GM12878 (cell line): ENCODE measurements at regions not wholly inside any gene's neighbourhood (a gene's known extent, or its start where the extent isn't known, plus 50 kb on each side); places are given as distances from the start of the nearest gene placed in this dataset.

Source experiments
- EZH2 ChIP-seq: IDR thresholded peaks from 2 replicates; pipeline ENCODE4 v1.6.1; 2012; ENCODE audit warnings: low read depth, mild to moderate bottlenecking, control low read depth, inconsistent platforms, low read length, borderline replicate concordance; ENCODE audit not compliant: control insufficient read depth
- GABPA ChIP-seq: IDR thresholded peaks from 2 replicates; pipeline ENCODE4 v1.6.1; 2014; ENCODE audit warnings: antibody characterized with exemption, low read depth, mild to moderate bottlenecking, inconsistent platforms
- HDAC2 ChIP-seq: fragments of 200-600 bp; sonication (generic); IDR thresholded peaks from 2 replicates; pipeline ENCODE4 v1.6.1; 2017
- HDGF ChIP-seq: fragments of 450-650 bp; IDR thresholded peaks from 2 replicates; pipeline ENCODE4 v1.6.1; 2016; ENCODE audit warnings: antibody characterized with exemption
- POLR2A ChIP-seq: IDR thresholded peaks from 2 replicates; pipeline ENCODE4 v1.6.1; 2011; ENCODE audit warnings: low read depth, mild to moderate bottlenecking, low read length
- SIX5 ChIP-seq: IDR thresholded peaks from 2 replicates; pipeline ENCODE4 v1.6.1; 2011; ENCODE audit warnings: mild to moderate bottlenecking, low read depth, low read length, moderate library complexity; ENCODE audit not compliant: severe bottlenecking
- SMC3 ChIP-seq: IDR thresholded peaks from 2 replicates; pipeline ENCODE4 v1.6.1; 2011; ENCODE audit warnings: low read length, improper control_type of control experiment, borderline replicate concordance
- ZBED1 ChIP-seq: IDR thresholded peaks from 2 replicates; pipeline ENCODE4 v1.6.1; 2016; ENCODE audit warnings: borderline replicate concordance
- TF ChIP-seq, protein P1 (sequence below): IDR thresholded peaks from 2 replicates; pipeline ENCODE4 v1.6.1; 2011; ENCODE audit warnings: low read depth, low read length, improper control_type of control experiment, borderline replicate concordance
- TF ChIP-seq, protein P2 (sequence below), 3 experiments: IDR thresholded peaks in 2 of 3; conservative IDR thresholded peaks in 1 of 3; 2 replicates each; pipeline ENCODE4 v1.5.1; 2011; ENCODE audit warnings: low read depth in 3 of 3, low read length in 3 of 3, mild to moderate bottlenecking in 3 of 3, control low read depth in 2 of 3, moderate library complexity in 2 of 3, inconsistent platforms in 1 of 3, mixed read lengths in 1 of 3; ENCODE audit not compliant: control insufficient read depth in 2 of 3, insufficient read depth in 1 of 3; ENCODE audit errors: extremely low read depth in 1 of 3
- TF ChIP-seq, protein P3 (sequence below): fragments of 450-650 bp; IDR thresholded peaks from 2 replicates; pipeline ENCODE4 v1.6.1; 2017; ENCODE audit warnings: antibody characterized with exemption, mild to moderate bottlenecking, moderate library complexity

DNA sequence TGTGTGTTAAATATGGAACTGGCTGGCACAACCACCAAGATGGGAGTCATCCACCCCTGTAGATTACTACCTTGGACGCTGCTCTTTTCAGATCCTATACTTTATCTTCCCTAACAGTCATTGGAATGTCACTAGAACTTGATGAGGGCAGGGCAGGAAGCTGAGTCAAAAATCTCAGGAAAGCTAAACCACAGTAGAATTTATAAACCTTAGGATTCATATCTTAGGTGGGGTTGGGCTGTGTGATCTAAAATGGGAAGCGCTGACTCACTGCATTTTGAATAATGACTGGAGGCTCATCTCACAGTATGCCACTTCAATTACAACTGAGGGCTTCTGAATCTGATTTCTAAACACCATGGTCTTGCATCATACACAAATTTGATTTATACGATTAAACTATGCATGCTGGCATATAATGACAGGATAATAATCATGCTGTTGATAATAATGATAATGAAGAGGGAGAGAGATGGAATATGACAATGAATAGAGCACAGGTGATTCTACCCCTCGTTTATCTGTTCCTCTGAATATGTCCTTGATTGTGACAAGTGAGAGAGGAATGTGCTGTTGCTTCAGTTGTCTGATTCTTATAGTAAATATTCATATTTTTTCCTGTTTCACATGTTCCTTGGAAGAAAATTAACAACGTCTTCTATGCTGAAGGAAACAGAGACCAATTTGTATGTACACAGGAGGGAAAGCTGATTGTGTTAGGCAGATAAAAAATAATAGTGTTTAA, 270.3 kb upstream of the HS3ST1 start:
- TF ChIP-seq POLR2A = no peak
- no peak for TF ChIP-seq ZBED1
- no peak for TF ChIP-seq HDGF
- no peak for TF ChIP-seq SMC3
- no peak for TF ChIP-seq GABPA
- TF ChIP-seq HDAC2 = no peak
- TF ChIP-seq, protein P1, sequence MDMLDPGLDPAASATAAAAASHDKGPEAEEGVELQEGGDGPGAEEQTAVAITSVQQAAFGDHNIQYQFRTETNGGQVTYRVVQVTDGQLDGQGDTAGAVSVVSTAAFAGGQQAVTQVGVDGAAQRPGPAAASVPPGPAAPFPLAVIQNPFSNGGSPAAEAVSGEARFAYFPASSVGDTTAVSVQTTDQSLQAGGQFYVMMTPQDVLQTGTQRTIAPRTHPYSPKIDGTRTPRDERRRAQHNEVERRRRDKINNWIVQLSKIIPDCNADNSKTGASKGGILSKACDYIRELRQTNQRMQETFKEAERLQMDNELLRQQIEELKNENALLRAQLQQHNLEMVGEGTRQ = no peak
- no peak for TF ChIP-seq EZH2
- no peak for TF ChIP-seq SIX5
- TF ChIP-seq, protein P2, sequence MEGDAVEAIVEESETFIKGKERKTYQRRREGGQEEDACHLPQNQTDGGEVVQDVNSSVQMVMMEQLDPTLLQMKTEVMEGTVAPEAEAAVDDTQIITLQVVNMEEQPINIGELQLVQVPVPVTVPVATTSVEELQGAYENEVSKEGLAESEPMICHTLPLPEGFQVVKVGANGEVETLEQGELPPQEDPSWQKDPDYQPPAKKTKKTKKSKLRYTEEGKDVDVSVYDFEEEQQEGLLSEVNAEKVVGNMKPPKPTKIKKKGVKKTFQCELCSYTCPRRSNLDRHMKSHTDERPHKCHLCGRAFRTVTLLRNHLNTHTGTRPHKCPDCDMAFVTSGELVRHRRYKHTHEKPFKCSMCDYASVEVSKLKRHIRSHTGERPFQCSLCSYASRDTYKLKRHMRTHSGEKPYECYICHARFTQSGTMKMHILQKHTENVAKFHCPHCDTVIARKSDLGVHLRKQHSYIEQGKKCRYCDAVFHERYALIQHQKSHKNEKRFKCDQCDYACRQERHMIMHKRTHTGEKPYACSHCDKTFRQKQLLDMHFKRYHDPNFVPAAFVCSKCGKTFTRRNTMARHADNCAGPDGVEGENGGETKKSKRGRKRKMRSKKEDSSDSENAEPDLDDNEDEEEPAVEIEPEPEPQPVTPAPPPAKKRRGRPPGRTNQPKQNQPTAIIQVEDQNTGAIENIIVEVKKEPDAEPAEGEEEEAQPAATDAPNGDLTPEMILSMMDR (IDR thresholded peaks at IDR 0.05 in 2 of 3, conservative IDR thresholded peaks at IDR 0.05 in 1 of 3; ENCODE audit: control insufficient read depth in 2 of 3, extremely low read depth in 1 of 3, insufficient read depth in 1 of 3, low read depth in 3 of 3, low read length in 3 of 3) = no peak
- TF ChIP-seq, protein P3, sequence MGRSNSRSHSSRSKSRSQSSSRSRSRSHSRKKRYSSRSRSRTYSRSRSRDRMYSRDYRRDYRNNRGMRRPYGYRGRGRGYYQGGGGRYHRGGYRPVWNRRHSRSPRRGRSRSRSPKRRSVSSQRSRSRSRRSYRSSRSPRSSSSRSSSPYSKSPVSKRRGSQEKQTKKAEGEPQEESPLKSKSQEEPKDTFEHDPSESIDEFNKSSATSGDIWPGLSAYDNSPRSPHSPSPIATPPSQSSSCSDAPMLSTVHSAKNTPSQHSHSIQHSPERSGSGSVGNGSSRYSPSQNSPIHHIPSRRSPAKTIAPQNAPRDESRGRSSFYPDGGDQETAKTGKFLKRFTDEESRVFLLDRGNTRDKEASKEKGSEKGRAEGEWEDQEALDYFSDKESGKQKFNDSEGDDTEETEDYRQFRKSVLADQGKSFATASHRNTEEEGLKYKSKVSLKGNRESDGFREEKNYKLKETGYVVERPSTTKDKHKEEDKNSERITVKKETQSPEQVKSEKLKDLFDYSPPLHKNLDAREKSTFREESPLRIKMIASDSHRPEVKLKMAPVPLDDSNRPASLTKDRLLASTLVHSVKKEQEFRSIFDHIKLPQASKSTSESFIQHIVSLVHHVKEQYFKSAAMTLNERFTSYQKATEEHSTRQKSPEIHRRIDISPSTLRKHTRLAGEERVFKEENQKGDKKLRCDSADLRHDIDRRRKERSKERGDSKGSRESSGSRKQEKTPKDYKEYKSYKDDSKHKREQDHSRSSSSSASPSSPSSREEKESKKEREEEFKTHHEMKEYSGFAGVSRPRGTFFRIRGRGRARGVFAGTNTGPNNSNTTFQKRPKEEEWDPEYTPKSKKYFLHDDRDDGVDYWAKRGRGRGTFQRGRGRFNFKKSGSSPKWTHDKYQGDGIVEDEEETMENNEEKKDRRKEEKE = no peak
